ENCODE measurements at regions not wholly inside any gene's neighbourhood (a gene's known extent, or its start where the extent isn't known, plus 50 kb on each side); places are given as distances from the start of the nearest gene placed in this dataset.
A peak's percentile ranks its signal among the peaks of the same experiment; 100 is the strongest.
"Not testable (repeated sequence)": the region's sequence is repeated elsewhere in the genome, so short reads cannot be mapped to it uniquely, and the experiment has no call there.

DNA sequence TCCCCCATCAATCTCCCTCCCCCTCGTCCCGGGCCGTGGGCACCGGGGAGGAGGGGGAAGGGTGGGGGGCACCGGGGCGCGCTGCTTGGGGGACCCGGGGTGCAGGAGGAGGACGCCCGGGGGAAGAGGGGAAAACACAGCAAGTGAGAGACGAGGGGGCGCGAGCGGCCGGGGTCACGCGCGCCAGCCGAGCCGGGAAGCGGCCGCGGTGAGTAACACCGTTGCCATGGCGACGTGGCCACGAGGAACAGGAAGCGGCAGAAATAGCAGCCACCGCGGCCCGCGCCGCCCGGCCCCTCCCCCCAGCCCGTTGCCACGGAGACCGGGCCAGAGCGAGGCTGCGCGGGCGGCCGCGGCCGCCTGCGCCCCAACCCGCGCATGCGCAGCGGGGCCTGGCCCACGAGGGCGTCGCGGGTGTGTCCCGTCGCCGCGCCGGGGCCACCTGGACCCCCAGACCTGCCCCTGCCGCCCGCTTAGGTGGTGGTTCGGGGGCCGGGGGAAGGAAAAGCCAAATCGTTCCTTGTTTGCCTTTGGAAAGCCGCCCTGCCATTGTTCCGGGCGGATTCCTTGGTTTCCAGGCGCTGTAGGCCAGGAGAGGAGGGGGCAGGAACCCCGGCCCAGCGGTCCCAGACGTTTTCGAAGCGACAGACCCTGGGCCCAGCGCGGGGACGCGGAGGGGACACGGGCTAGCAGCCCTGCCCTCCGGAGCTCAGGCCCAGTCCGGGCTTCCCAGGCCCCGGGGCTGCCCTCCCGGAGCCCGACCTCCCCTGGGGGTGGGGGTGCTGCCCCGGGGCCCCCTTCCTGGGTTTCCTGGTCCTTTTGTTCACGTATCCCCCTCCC, 207.1 kb downstream of the C9orf50 start:
- peak overlapping the region; percentile 33 for H3K4me3 ChIP-seq (ENCODE audit: low read depth, low read length)
- peak overlapping the region; percentile 97 for H3K27ac ChIP-seq
- in situ Hi-C loops (cut with HindIII; ENCODE audit: low pct_ligation_motif_present, low sequenced_read_pairs): no loop called here
- no peaks in the 10 kb centered on the region for H3K27me3 ChIP-seq (replicated peaks)
- peak; percentile 96 for DNase-seq
- H3K36me3 ChIP-seq (replicated peaks): no peaks in the 10 kb centered on the region
- TF ChIP-seq, protein P1, sequence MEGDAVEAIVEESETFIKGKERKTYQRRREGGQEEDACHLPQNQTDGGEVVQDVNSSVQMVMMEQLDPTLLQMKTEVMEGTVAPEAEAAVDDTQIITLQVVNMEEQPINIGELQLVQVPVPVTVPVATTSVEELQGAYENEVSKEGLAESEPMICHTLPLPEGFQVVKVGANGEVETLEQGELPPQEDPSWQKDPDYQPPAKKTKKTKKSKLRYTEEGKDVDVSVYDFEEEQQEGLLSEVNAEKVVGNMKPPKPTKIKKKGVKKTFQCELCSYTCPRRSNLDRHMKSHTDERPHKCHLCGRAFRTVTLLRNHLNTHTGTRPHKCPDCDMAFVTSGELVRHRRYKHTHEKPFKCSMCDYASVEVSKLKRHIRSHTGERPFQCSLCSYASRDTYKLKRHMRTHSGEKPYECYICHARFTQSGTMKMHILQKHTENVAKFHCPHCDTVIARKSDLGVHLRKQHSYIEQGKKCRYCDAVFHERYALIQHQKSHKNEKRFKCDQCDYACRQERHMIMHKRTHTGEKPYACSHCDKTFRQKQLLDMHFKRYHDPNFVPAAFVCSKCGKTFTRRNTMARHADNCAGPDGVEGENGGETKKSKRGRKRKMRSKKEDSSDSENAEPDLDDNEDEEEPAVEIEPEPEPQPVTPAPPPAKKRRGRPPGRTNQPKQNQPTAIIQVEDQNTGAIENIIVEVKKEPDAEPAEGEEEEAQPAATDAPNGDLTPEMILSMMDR (IDR thresholded peaks at IDR 0.05; ENCODE audit: low read depth, low read length, missing control alignments): no peak

DNA sequence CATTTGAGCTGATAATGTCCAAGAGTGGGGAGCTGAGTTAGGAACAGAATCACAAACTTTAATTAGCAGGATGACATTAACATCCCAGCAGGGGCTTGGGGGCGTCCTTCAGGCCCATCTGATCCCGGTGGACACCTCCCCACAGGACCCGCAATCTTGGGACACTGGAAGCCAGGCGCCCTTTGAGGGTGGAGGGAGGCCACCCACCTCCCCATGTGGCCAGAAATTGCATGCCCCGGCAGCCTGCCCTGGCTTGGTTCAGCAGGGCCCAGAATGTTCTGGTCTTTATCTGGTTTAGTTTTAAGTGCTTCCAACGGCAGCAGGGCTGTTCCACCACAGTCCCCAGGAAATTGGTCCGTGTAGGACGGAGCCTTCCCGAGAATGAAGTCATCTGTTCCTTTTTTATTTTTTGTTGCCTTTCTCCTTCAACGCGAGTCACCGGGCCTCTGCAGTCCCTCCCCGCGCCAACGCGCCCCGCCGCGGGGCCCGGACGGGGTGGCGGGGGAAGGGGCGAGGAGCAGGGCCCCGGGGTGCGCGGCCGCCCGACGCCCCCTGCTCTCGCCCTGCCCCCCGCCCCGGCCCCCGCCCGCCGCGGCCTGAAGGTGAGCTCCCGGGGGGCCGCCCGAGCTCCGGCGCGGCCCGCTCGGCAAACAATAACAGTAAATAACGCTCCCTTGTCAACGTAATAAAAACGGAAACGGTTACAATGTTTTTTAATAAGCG, 207.9 kb downstream of the C9orf50 start:
- peak overlapping the region; percentile 97 for H3K27ac ChIP-seq
- in situ Hi-C loops (cut with HindIII; ENCODE audit: low pct_ligation_motif_present, low sequenced_read_pairs): no loop called here
- no peaks in the 10 kb centered on the region for H3K27me3 ChIP-seq (replicated peaks)
- TF ChIP-seq, protein P1 (IDR thresholded peaks at IDR 0.05; ENCODE audit: low read depth, low read length, missing control alignments): no peak
- peak overlapping the region; percentile 9 for H3K4me3 ChIP-seq (ENCODE audit: low read depth, low read length)
- H3K36me3 ChIP-seq (replicated peaks): no peaks in the 10 kb centered on the region
- DNase-seq: peak; percentile 73

DNA sequence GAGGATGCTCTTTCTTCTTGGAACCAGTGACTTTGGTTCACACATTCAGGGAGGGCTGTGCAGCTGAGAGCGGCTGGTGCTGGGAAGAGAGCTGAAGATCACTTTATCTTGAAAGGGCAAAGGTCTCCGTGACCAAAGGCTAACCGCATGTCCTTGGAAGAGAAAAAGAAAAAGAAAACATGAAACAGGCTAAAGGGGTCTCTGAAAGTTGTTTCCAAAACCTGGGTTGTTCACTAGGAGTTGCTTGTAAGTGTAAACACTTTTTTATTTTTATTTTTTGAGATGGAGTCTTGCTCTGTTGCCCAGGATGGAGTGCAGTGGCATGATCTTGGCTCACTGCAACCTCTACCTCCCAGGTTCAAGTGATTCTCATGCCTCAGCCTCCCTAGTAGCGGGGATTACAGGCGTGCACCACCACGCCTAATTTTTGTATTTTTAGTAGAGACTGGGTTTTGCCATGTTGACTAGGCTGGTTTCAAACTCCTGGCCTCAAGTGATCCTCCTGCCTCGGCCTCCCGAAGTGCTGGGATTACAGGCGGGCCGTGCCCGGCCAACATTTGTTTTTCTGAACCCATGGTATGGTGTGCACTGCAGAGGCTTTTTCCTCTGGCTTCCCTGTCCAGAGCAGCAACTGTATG, 208.6 kb downstream of the C9orf50 start:
- H3K27me3 ChIP-seq (replicated peaks); H3K4me3 ChIP-seq (ENCODE audit: low read depth, low read length); in situ Hi-C loops (cut with HindIII; ENCODE audit: low pct_ligation_motif_present, low sequenced_read_pairs); H3K36me3 ChIP-seq (replicated peaks); DNase-seq: not testable (repeated sequence)
- peak overlapping the region; percentile 97 for H3K27ac ChIP-seq

DNA sequence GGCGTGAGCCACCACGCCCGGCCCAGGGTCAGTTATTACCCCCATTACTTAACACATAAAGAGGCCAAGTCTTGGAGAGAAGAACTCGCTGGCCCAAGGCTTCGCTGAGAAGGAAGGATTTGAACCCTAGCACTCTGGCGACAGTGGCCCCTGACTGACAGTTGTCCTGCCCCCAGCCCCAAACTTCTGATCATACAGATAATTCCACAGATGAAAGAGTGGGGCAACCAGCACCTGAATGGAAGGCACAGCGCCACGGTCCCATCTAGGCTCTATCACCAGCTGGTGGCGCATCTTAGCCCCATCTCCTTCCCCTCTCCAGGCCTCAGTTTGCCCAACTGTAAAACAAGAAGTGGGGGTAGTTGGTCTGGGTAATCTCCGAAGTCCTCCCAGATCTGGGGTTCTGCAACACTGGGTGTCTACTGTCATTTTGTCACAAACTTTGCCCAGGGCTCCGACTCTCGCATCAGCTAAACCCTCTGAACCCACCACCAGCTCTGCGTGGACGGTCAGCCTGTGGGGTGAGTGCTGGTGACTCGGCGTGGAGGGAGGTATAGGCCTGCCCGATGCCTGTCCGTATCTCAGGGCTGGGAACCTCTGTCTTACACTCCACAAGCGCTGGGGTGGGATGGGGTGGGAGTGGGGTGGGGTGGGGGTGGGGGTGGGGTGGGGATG, 209.3 kb downstream of the C9orf50 start:
- no peak overlapping the region for H3K27ac ChIP-seq
- H3K27me3 ChIP-seq (replicated peaks): no peaks in the 10 kb centered on the region

DNA sequence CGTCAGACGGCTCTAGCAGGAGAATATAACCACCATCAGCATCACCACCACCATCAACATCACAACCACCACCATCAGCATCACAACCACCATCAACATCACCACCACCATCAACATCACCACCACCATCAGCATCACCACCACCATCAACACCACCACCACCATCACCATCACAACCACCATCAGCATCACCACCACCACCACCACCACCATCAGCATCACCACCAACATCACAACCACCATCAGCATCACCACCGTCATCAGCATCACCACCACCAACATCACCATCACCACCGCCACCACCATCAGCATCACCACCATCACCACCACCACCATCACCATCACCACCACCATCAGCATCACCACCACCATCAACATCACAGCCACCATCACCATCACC, 210.7 kb downstream of the C9orf50 start:
- DNase-seq: no peak
- Histone ChIP-seq H3K27ac (no peak overlapping the region), H3K27me3 (replicated peaks) (no peaks in the 10 kb centered on the region), H3K36me3 (replicated peaks) (no peaks in the 10 kb centered on the region), H3K4me3 (ENCODE audit: low read depth, low read length) (no peak overlapping the region)
- in situ Hi-C loops (cut with HindIII; ENCODE audit: low pct_ligation_motif_present, low sequenced_read_pairs): no loop called here
- TF ChIP-seq, protein P1 (IDR thresholded peaks at IDR 0.05; ENCODE audit: low read depth, low read length, missing control alignments): no peak

More for the DNA sequence above, 209.3 kb downstream of the C9orf50 start:
- in situ Hi-C loops (cut with HindIII; ENCODE audit: low pct_ligation_motif_present, low sequenced_read_pairs): no loop called here
- H3K4me3 ChIP-seq (ENCODE audit: low read depth, low read length): no peak overlapping the region
- TF ChIP-seq, protein P1 (IDR thresholded peaks at IDR 0.05; ENCODE audit: low read depth, low read length, missing control alignments): no peak
- no peaks in the 10 kb centered on the region for H3K36me3 ChIP-seq (replicated peaks)
- no peak for DNase-seq

All from brain microvascular endothelial cell (primary cell).